HEK293 (cell line): ENCODE measurements at regions not wholly inside any gene's neighbourhood (a gene's known extent, or its start where the extent isn't known, plus 50 kb on each side); places are given as distances from the start of the nearest gene placed in this dataset.

Source experiments
- CTCF ChIP-seq: fragments of 450-650 bp; formaldehyde crosslinking; IDR thresholded peaks from 2 replicates; pipeline ENCODE4 v1.5.1; 2016; ENCODE audit warnings: missing biosample characterization, missing genetic modification characterization
- GFI1B ChIP-seq: fragments of 450-650 bp; formaldehyde crosslinking; IDR thresholded peaks from 2 replicates; pipeline ENCODE4 v1.5.1; 2016; ENCODE audit warnings: missing biosample characterization, missing genetic modification characterization
- ZFP3 ChIP-seq: fragments of 450-650 bp; formaldehyde crosslinking; IDR thresholded peaks from 2 replicates; pipeline ENCODE4 v1.5.1; 2016; ENCODE audit warnings: low read depth, missing biosample characterization, missing genetic modification characterization
- ZNF202 ChIP-seq: fragments of 450-650 bp; formaldehyde crosslinking; IDR thresholded peaks from 2 replicates; pipeline ENCODE4 v1.5.1; 2016; ENCODE audit warnings: missing biosample characterization, missing genetic modification characterization, borderline replicate concordance
- ZNF398 ChIP-seq: fragments of 450-650 bp; formaldehyde crosslinking; IDR thresholded peaks from 2 replicates; pipeline ENCODE4 v1.5.1; 2017; ENCODE audit warnings: missing biosample characterization, missing genetic modification characterization

GRCh38 chr1:218670875-218671274, 325.7 kb downstream of the TGFB2 start:
- TF ChIP-seq CTCF (tag by site-specific recombination): no peak
- TF ChIP-seq ZFP3: no peak
- no peak for TF ChIP-seq ZNF202 (tag by site-specific recombination)
- TF ChIP-seq ZNF398: no peak
- no peak for TF ChIP-seq GFI1B (tag by site-specific recombination)
